ENCODE measurements at regions not wholly inside any gene's neighbourhood (a gene's known extent, or its start where the extent isn't known, plus 50 kb on each side); places are given as distances from the start of the nearest gene placed in this dataset.

DNA sequence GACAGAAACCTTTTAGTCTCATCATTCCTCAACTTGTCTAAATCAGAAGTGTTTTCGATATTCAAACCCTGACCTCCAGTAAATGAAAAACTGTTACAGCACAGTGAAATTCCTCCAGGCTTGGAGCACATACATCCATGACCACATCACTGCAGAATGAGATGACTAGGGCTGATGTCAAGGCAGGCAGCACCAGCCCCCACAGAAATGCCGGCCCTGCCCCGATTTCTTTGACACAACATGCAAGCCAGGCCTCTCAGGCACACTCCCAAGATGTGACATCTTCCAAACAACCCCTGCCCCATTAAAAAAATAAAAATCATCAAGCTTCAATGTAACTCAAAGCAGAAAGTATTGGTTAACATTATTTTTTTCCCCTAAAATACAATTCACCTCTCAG is 103.3 kb downstream of the CTAGE1 start:
- peak overlapping the region; percentile 92 for H3K27ac ChIP-seq (ENCODE audit: low read depth, low read length)
- peak overlapping the region; percentile 72 for H3K4me2 ChIP-seq (ENCODE audit: low read length)
- H3K27ac Mint-ChIP-seq (ENCODE audit: unreplicated experiment): peak overlapping the region; percentile 96
- peak overlapping the region; percentile 30 for H3K4me3 ChIP-seq (ENCODE audit: insufficient read depth, low read depth, low read length)
- H3K4me1 ChIP-seq (ENCODE audit: insufficient read depth, low read length): peaks cover 19% of the 10 kb centered on the region
- no peaks in the 10 kb centered on the region for H3K27me3 ChIP-seq (ENCODE audit: insufficient read depth, low read length)
- peak overlapping the region; percentile 2 for H3K4me3 Mint-ChIP-seq (ENCODE audit: unreplicated experiment)
- H3K36me3 Mint-ChIP-seq (ENCODE audit: low read depth, unreplicated experiment): no peaks in the 10 kb centered on the region
- no peak for TF ChIP-seq EZH2 (IDR thresholded peaks at IDR 0.05; ENCODE audit: insufficient read depth, low read length)
- TF ChIP-seq, protein P1, sequence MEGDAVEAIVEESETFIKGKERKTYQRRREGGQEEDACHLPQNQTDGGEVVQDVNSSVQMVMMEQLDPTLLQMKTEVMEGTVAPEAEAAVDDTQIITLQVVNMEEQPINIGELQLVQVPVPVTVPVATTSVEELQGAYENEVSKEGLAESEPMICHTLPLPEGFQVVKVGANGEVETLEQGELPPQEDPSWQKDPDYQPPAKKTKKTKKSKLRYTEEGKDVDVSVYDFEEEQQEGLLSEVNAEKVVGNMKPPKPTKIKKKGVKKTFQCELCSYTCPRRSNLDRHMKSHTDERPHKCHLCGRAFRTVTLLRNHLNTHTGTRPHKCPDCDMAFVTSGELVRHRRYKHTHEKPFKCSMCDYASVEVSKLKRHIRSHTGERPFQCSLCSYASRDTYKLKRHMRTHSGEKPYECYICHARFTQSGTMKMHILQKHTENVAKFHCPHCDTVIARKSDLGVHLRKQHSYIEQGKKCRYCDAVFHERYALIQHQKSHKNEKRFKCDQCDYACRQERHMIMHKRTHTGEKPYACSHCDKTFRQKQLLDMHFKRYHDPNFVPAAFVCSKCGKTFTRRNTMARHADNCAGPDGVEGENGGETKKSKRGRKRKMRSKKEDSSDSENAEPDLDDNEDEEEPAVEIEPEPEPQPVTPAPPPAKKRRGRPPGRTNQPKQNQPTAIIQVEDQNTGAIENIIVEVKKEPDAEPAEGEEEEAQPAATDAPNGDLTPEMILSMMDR (IDR thresholded peaks at IDR 0.05; ENCODE audit: insufficient read depth, low read depth, low read length): no peak
- FAIRE-seq (no peak), DNase-seq (ENCODE audit: low read depth) (peak; percentile 95)
- no peaks in the 10 kb centered on the region for H3K9me3 Mint-ChIP-seq (ENCODE audit: unreplicated experiment)
- peak overlapping the region; percentile 78 for H3K9ac ChIP-seq (ENCODE audit: low read length)
- H3K9me3 ChIP-seq (ENCODE audit: insufficient read depth, low read depth, low read length): no peaks in the 10 kb centered on the region
- no peaks in the 10 kb centered on the region for H3K79me2 ChIP-seq (ENCODE audit: insufficient read depth, low read length)
- H3K4me1 Mint-ChIP-seq (ENCODE audit: low read depth, unreplicated experiment): peaks cover 21% of the 10 kb centered on the region
- H3K36me3 ChIP-seq (ENCODE audit: insufficient read depth, low read length): no peaks in the 10 kb centered on the region
- H4K20me1 ChIP-seq (ENCODE audit: insufficient read depth, low read length): no peaks in the 10 kb centered on the region
- H2AFZ ChIP-seq (ENCODE audit: low read depth, low read length): peak overlapping the region; percentile 19
- no peaks in the 10 kb centered on the region for H3K27me3 Mint-ChIP-seq (ENCODE audit: low read depth, unreplicated experiment)

DNA sequence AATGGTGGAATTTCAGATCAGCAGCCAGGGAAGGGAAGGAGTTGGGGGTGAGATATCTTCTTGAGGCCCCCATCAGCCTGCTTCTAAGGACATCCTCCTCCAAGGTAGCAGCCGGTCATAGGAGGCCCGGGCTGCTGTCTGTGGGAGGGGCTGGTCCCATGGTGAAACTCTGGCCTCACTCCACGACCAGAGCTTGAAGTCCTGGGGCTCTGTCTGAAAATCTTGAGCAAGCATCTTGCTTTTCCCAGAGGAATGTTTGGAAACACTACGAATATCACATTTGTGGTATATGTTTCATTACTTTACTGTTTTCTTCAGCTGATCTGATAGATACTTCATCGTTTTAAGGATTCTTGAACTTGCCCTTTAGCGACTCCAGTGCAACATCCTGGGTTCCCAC is 103.7 kb downstream of the CTAGE1 start:
- DNase-seq (ENCODE audit: low read depth): peak; percentile 72
- Histone ChIP-seq H3K79me2 (ENCODE audit: insufficient read depth, low read length) (no peaks in the 10 kb centered on the region), H3K4me2 (ENCODE audit: low read length) (peak overlapping the region; percentile 72), H2AFZ (ENCODE audit: low read depth, low read length) (peak overlapping the region; percentile 19), H3K9ac (ENCODE audit: low read length) (peak overlapping the region; percentile 78), H3K36me3 (ENCODE audit: insufficient read depth, low read length) (no peaks in the 10 kb centered on the region), H4K20me1 (ENCODE audit: insufficient read depth, low read length) (no peaks in the 10 kb centered on the region), H3K4me1 (ENCODE audit: insufficient read depth, low read length) (peaks cover 19% of the 10 kb centered on the region), H3K4me3 (ENCODE audit: insufficient read depth, low read depth, low read length) (peak overlapping the region; percentile 30), H3K27ac (ENCODE audit: low read depth, low read length) (peak overlapping the region; percentile 92), H3K9me3 (ENCODE audit: insufficient read depth, low read depth, low read length) (no peaks in the 10 kb centered on the region), H3K27me3 (ENCODE audit: insufficient read depth, low read length) (no peaks in the 10 kb centered on the region)
- Mint-ChIP-seq H3K27ac (ENCODE audit: unreplicated experiment) (peak overlapping the region; percentile 96), H3K4me1 (ENCODE audit: low read depth, unreplicated experiment) (peaks cover 21% of the 10 kb centered on the region), H3K36me3 (ENCODE audit: low read depth, unreplicated experiment) (no peaks in the 10 kb centered on the region), H3K4me3 (ENCODE audit: unreplicated experiment) (no peak overlapping the region), H3K9me3 (ENCODE audit: unreplicated experiment) (no peaks in the 10 kb centered on the region), H3K27me3 (ENCODE audit: low read depth, unreplicated experiment) (no peaks in the 10 kb centered on the region)
- FAIRE-seq: no peak
- TF ChIP-seq, protein P1 (IDR thresholded peaks at IDR 0.05; ENCODE audit: insufficient read depth, low read depth, low read length): no peak
- TF ChIP-seq EZH2 (IDR thresholded peaks at IDR 0.05; ENCODE audit: insufficient read depth, low read length): no peak

DNA sequence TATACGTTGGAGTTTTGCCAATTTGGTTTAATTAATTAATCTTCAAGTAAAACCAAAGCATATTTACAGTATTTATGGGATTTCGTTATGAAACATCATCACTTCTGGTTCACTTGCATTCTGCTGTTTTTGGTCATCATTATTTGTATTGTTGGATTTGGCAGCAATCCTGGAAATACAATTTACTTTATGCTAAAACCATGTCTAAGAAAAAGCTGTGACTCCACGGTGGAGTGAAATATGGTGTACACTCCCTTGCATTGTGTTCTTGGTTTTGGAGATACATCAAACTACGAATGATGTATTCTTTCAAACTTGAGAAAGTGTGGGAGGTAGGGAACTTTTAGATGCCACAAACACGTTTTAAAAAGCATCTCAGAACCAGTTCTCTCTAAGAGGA is 106.4 kb downstream of the CTAGE1 start:
- no peaks in the 10 kb centered on the region for H3K9me3 ChIP-seq (ENCODE audit: insufficient read depth, low read depth, low read length)
- H4K20me1 ChIP-seq (ENCODE audit: insufficient read depth, low read length): no peaks in the 10 kb centered on the region
- no peak overlapping the region for H3K27ac ChIP-seq (ENCODE audit: low read depth, low read length)
- no peak overlapping the region for H2AFZ ChIP-seq (ENCODE audit: low read depth, low read length)
- H3K27me3 ChIP-seq (ENCODE audit: insufficient read depth, low read length): no peaks in the 10 kb centered on the region
- peak; percentile 75 for DNase-seq (ENCODE audit: low read depth)
- no peak for FAIRE-seq
- no peak overlapping the region for H3K4me3 ChIP-seq (ENCODE audit: insufficient read depth, low read depth, low read length)
- no peaks in the 10 kb centered on the region for H3K79me2 ChIP-seq (ENCODE audit: insufficient read depth, low read length)
- Mint-ChIP-seq H3K36me3 (ENCODE audit: low read depth, unreplicated experiment) (no peaks in the 10 kb centered on the region), H3K27ac (ENCODE audit: unreplicated experiment) (no peak overlapping the region), H3K4me1 (ENCODE audit: low read depth, unreplicated experiment) (peaks cover 15% of the 10 kb centered on the region), H3K4me3 (ENCODE audit: unreplicated experiment) (no peak overlapping the region), H3K27me3 (ENCODE audit: low read depth, unreplicated experiment) (no peaks in the 10 kb centered on the region), H3K9me3 (ENCODE audit: unreplicated experiment) (no peaks in the 10 kb centered on the region)
- no peaks in the 10 kb centered on the region for H3K36me3 ChIP-seq (ENCODE audit: insufficient read depth, low read length)
- no peak overlapping the region for H3K4me2 ChIP-seq (ENCODE audit: low read length)
- H3K9ac ChIP-seq (ENCODE audit: low read length): no peak overlapping the region
- peaks cover 17% of the 10 kb centered on the region for H3K4me1 ChIP-seq (ENCODE audit: insufficient read depth, low read length)
- TF ChIP-seq, protein P1 (IDR thresholded peaks at IDR 0.05; ENCODE audit: insufficient read depth, low read depth, low read length): no peak
- no peak for TF ChIP-seq EZH2 (IDR thresholded peaks at IDR 0.05; ENCODE audit: insufficient read depth, low read length)

All from astrocyte (in vitro differentiated cells and primary cell).